LNCaP clone FGC (cell line): ENCODE measurements at regions not wholly inside any gene's neighbourhood (a gene's known extent, or its start where the extent isn't known, plus 50 kb on each side); places are given as distances from the start of the nearest gene placed in this dataset.
A peak's percentile ranks its signal among the peaks of the same experiment; 100 is the strongest.

Experiments used
- DNase-seq: peaks from one replicate; pipeline ENCODE4 v3.0.0-alpha.2; 2011; ENCODE audit warnings: low read depth
- H3K4me3 ChIP-seq: 2 replicates; pipeline ENCODE4 v1.5.1; 2011; ENCODE audit warnings: mild to moderate bottlenecking, low read depth, low read length, control low read depth
- TF ChIP-seq, protein P1 (sequence below): IDR thresholded peaks from 2 replicates; pipeline ENCODE4 v1.5.1; 2012; ENCODE audit warnings: mild to moderate bottlenecking; ENCODE audit not compliant: control insufficient read depth, insufficient read depth; ENCODE audit errors: extremely low read depth

DNA sequence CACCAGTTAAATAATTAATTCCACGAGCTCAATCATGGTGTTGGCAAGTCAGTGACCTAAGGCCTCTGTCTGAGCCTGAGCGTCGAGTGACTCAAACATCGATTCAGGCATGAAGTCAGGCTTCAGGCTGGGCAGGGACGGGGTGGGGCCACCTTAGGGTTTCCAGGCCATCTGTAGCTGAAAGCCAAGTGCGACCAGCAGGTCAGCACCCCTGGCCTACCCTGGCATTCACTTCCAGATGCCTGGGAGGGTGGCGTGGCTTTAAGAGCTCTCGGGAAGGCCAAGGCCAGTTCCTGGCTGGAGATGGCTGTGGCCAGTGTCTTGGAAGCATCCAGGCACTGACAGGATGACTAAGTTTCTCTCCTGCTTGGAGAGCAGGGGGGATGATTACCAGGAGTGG is 113.4 kb downstream of the DACT2 start:
- TF ChIP-seq, protein P1, sequence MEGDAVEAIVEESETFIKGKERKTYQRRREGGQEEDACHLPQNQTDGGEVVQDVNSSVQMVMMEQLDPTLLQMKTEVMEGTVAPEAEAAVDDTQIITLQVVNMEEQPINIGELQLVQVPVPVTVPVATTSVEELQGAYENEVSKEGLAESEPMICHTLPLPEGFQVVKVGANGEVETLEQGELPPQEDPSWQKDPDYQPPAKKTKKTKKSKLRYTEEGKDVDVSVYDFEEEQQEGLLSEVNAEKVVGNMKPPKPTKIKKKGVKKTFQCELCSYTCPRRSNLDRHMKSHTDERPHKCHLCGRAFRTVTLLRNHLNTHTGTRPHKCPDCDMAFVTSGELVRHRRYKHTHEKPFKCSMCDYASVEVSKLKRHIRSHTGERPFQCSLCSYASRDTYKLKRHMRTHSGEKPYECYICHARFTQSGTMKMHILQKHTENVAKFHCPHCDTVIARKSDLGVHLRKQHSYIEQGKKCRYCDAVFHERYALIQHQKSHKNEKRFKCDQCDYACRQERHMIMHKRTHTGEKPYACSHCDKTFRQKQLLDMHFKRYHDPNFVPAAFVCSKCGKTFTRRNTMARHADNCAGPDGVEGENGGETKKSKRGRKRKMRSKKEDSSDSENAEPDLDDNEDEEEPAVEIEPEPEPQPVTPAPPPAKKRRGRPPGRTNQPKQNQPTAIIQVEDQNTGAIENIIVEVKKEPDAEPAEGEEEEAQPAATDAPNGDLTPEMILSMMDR = no peak
- no peak overlapping the region for H3K4me3 ChIP-seq
- DNase-seq = no peak

GRCh38 chr6:168201799-168202198 is 117.8 kb downstream of the DACT2 start:
- DNase-seq = no peak
- H3K4me3 ChIP-seq = no peak overlapping the region
- TF ChIP-seq, protein P1 = no peak

GRCh38 chr6:168201383-168201782 is 118.2 kb downstream of the DACT2 start:
- no peak overlapping the region for H3K4me3 ChIP-seq
- DNase-seq = peak; percentile 6
- TF ChIP-seq, protein P1 = peak; percentile 67

DNA sequence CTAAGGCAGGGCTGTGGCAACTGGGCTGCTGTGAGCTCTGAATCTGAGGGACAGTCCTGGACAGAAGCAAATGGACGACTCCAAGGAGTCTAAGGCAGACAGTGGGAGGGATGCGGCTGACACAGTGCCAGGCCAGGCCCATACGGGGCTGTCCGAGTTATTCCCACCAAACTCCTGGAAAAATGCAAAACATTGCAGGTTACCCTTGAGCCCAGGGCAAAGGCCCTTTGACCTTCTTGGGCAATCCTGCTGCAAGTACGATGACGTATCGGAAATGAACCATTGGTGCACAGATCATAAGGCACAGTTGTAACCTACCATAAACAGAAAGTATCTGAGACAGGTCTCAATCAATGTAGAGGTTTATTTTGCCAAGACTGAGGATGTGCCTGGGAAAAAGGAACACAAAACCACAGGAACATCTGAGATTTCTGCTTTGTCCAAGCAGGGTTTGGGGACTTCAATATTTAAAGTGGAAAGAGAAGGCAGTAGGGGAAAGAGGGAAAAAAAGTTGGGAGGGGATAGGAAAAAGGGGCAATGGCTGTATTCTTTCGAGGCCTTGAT is 118.9 kb downstream of the DACT2 start:
- TF ChIP-seq, protein P1 = no peak
- no peak for DNase-seq
- no peak overlapping the region for H3K4me3 ChIP-seq

GRCh38 chr6:168198302-168199180 is 119.5 kb upstream of the FRMD1 start:
- no peak overlapping the region for H3K4me3 ChIP-seq
- TF ChIP-seq, protein P1 = no peak
- no peak for DNase-seq

DNA sequence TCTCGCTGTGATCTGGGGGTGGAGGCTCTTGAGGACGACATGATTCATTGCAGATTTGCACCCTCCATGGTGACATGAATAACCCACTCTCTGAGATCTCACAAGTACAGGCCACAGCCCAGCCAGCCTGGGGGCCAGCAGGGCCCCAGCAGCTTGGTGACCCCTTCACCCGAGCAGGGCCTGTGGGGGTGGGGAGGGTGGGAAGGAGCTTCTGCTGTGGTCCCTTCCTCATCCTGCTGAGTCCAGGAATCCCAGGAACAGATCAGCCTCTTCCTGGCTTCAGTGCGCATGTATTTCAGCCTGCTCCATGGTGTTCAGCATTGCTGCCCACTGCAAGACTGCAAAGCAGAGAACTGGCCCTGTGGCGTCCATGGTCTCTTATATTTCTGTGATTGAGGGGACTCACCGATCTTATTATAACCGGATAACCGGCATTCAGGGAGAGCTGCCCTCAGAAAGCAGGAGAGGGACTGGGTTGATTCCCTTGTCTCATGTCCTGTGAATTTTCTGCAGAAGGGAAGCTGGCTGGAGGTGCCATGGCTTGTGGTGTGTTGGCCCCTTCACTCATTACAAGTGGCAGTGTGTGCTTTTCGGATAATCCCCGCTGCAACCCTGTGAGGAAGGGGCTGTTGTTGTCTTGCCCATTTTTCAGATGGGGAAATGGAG is 118.8 kb upstream of the FRMD1 start:
- no peak for DNase-seq
- TF ChIP-seq, protein P1 = no peak
- no peak overlapping the region for H3K4me3 ChIP-seq
